Mammary epithelial cell (primary cell): ENCODE measurements at regions not wholly inside any gene's neighbourhood (a gene's known extent, or its start where the extent isn't known, plus 50 kb on each side); places are given as distances from the start of the nearest gene placed in this dataset.

Experiments used
- EZH2 ChIP-seq: IDR thresholded peaks from 2 replicates; pipeline ENCODE4 v1.6.1; 2012; ENCODE audit warnings: low read length, inconsistent platforms, borderline replicate concordance
- TF ChIP-seq, protein P1 (sequence below), 2 donors: IDR thresholded peaks in 1 of 2; conservative IDR thresholded peaks in 1 of 2; 2 replicates each; pipeline ENCODE4 v1.5.1; 2011 to 2012; ENCODE audit warnings: inconsistent platforms in 2 of 2, low read length in 2 of 2, mild to moderate bottlenecking in 2 of 2, control low read depth in 1 of 2, low read depth in 1 of 2; ENCODE audit not compliant: insufficient read depth in 1 of 2; ENCODE audit errors: extremely low read depth in 1 of 2

DNA sequence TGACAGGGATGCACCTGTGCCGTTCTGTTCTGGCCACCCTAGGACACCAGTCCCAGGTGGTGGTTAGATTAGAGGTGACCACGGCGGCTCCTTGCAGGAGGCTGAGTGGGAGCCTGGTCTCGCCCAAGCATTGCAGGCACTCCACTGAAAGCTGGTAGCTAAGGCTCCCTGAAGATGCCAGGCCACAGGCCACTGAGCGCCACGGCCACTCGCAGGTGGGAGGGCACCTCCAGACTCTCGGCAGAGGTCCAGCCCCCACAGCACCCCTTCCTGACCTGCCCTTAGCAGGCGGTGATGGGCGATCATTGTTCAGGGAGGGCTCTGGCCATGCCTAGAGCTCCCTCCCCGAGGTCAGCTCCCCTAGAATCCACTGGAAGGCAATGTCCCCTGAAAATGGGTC, 1270.2 kb downstream of the BRD1 start:
- TF ChIP-seq, protein P1, sequence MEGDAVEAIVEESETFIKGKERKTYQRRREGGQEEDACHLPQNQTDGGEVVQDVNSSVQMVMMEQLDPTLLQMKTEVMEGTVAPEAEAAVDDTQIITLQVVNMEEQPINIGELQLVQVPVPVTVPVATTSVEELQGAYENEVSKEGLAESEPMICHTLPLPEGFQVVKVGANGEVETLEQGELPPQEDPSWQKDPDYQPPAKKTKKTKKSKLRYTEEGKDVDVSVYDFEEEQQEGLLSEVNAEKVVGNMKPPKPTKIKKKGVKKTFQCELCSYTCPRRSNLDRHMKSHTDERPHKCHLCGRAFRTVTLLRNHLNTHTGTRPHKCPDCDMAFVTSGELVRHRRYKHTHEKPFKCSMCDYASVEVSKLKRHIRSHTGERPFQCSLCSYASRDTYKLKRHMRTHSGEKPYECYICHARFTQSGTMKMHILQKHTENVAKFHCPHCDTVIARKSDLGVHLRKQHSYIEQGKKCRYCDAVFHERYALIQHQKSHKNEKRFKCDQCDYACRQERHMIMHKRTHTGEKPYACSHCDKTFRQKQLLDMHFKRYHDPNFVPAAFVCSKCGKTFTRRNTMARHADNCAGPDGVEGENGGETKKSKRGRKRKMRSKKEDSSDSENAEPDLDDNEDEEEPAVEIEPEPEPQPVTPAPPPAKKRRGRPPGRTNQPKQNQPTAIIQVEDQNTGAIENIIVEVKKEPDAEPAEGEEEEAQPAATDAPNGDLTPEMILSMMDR (conservative IDR thresholded peaks at IDR 0.05 in 1 of 2, IDR thresholded peaks at IDR 0.05 in 1 of 2; ENCODE audit: extremely low read depth in 1 of 2, insufficient read depth in 1 of 2, low read depth in 1 of 2, low read length in 2 of 2): no peak
- no peak for TF ChIP-seq EZH2
